ENCODE measurements at regions not wholly inside any gene's neighbourhood (a gene's known extent, or its start where the extent isn't known, plus 50 kb on each side); places are given as distances from the start of the nearest gene placed in this dataset.
"Not testable (repeated sequence)": the region's sequence is repeated elsewhere in the genome, so short reads cannot be mapped to it uniquely, and the experiment has no call there.

DNA sequence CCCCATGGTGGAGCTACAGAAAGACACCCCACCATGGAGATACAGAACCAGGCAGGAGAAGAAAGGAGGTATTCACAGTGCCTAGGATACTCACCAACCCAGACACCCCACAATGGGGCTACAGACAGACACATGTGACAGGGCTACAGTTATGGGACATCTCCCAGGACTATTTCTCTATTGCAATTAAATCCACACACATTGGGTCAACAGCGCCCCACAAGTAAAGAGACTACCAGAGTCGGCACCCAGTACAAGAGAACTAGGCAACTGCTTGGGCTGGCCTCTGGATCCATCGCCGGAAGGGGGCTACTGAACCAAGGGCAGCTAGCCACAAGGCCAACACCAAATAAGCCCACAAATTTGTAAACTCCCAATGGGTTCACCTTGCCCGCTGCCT, 310.1 kb upstream of the NCKAP5 start:
- no peaks in the 10 kb centered on the region for H3K4me1 Mint-ChIP-seq
- DNase-seq (ENCODE audit: low spot score in 2 of 2) (no peak), ATAC-seq (ENCODE audit: low read depth) (no peak)
- H3K27ac Mint-ChIP-seq, result no peak overlapping the region
- H3K4me3 Mint-ChIP-seq, result no peak overlapping the region
- peaks cover 2% of the 10 kb centered on the region for H3K9me3 Mint-ChIP-seq
- peaks cover 5% of the 10 kb centered on the region for H3K27me3 Mint-ChIP-seq
- H3K36me3 Mint-ChIP-seq, result no peaks in the 10 kb centered on the region

DNA sequence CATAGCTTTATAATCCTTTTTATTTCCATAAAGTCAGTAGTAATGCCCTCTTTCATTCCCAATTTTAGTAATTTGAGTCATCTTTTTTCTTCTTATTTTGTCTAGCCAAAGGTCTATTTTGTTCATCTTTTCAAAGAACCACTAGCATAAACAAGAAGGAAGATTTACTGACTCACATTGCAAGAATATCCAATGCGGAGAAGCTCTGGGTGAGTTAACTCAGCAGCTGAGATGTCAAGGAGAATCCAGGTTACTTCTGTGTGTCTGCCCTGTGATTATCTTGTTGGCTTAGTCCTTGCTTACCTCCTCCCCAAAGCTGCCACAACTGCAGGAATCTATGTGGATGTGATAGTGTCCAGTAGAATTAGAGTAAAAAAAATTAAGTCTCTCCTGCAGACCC, 311.4 kb upstream of the NCKAP5 start:
- Mint-ChIP-seq H3K9me3 (peaks cover 2% of the 10 kb centered on the region), H3K36me3 (no peaks in the 10 kb centered on the region), H3K4me3 (no peak overlapping the region), H3K4me1 (no peaks in the 10 kb centered on the region), H3K27me3 (peaks cover 5% of the 10 kb centered on the region), H3K27ac (no peak overlapping the region)
- DNase-seq (ENCODE audit: low spot score in 2 of 2), result no peak
- no peak for ATAC-seq (ENCODE audit: low read depth)

DNA sequence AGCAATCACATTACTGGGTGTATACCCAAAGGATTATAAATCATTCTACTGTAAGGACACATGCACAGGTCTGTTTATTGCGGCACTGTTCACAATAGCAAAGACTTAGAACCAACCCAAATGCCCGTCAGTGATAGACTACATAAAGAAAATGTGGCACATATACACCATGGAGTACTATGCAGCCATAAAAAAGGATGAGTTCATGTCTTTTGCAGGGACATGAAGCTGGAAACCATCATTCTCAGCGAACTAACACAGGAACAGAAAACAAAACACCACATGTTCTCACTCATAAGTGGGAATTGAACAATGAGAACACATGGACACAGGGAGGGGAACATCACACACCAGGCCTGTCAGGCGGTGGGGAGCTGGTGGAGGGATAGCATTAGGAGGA, 313.9 kb upstream of the NCKAP5 start:
- H3K4me1 Mint-ChIP-seq; H3K36me3 Mint-ChIP-seq; DNase-seq (ENCODE audit: low spot score in 2 of 2); H3K9me3 Mint-ChIP-seq; H3K4me3 Mint-ChIP-seq; H3K27ac Mint-ChIP-seq; ATAC-seq (ENCODE audit: low read depth); H3K27me3 Mint-ChIP-seq: not testable (repeated sequence)

DNA sequence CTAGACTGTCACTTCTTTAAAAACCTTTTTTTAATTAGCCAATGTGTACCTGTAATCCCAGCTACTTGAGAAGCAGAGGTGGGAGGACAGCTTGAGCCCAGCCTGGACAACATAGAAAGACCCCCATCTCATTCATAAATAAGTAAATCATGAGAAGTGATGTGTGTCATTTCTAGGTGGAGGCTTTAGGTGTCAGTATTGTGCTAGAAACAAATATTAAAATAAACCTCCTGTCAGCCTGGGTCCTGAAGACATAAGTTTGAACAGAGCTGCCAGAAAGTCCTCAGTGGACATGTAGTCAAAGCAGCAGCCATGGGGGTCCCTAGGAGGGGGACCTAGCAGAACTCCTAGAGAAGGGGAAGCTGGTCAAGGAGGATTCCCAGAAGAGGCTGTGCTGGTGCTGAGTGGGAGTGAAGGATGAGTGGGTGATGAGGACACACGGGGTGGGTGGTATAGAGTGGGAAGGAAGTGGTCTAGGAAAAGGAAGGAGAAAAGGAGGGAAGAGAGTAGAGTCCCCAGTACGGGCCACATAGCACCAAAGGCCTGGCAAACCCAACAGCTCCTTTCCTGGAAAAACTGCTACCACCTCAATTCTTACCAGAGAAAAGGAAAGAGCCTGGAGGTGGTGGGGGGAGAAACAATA, 316.6 kb upstream of the NCKAP5 start:
- DNase-seq (ENCODE audit: low spot score in 2 of 2) (peak in 1 of 2 donors; percentile 12), ATAC-seq (ENCODE audit: low read depth) (no peak)
- H3K27me3 Mint-ChIP-seq, result peaks cover 4% of the 10 kb centered on the region

DNA sequence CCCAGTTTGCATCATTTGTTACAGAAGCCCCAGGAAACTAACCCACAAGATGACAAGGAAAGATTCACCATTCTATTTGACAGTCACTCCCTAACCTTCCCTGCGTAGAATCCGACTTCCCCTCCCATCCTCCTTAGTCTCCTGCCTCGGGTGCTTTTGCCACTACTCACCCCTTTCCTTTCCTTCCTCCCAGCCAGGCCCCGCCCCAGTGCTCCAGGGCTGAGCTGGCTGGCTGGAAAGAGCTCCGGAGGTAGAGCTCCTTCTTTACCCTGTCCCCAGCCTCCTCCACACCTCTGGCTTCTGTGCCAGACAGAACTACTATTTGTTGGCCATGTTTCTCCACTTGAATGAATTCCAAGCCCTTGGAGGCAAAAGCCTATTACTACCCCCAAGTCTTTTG, 317.6 kb upstream of the NCKAP5 start:
- peaks cover 2% of the 10 kb centered on the region for H3K9me3 Mint-ChIP-seq
- H3K4me3 Mint-ChIP-seq, result no peak overlapping the region
- no peaks in the 10 kb centered on the region for H3K36me3 Mint-ChIP-seq
- DNase-seq (ENCODE audit: low spot score in 2 of 2) (no peak), ATAC-seq (ENCODE audit: low read depth) (no peak)
- no peak overlapping the region for H3K27ac Mint-ChIP-seq
- peaks cover 7% of the 10 kb centered on the region for H3K4me1 Mint-ChIP-seq
- peaks cover 2% of the 10 kb centered on the region for H3K27me3 Mint-ChIP-seq

More for the DNA sequence above, 316.6 kb upstream of the NCKAP5 start:
- Mint-ChIP-seq H3K4me3 (no peak overlapping the region), H3K4me1 (peaks cover 7% of the 10 kb centered on the region), H3K9me3 (peaks cover 2% of the 10 kb centered on the region), H3K36me3 (no peaks in the 10 kb centered on the region), H3K27ac (no peak overlapping the region)

DNA sequence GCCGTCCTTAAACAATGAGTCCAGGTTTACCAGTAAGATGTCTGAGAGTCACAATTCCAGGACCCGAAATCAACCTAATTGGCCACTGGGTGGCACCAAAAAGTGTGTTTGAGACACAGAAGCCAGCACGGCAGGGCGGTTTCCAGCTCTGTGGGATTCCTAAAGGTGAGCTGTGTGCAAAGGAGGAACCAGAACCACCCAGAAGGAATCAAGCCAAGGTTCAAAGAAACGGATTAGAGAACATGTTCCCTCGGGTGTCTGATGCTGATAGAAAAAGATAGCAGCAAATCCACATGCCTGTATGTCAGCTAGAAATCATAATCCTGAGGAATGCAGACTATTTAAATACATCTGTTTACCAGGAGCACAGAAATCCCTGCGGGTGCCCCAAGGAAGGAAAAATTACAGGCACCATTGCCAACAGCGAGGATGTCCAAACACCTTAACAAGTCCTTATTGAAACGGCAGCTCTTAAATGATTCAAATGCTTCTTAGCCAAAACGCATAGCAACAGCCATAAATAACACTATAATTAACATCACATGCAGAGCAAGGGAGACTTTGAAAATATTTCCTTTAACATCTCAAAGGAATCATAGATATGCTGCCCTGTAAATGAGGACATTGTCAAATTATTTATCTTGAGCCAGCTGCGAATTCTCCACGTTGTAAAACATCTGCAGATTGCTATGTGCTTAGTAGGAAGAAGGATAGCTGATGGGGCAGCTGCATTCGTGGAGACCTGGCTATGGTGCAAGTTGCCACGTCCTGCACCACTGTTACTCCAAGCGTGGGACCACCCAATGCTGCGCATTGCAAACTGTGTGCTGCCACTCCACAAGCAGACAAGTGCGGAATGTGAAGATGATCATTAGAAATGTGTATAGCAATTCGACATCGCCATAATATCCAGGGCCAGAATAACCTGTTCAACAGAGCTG, 318.7 kb upstream of the NCKAP5 start:
- peaks cover 2% of the 10 kb centered on the region for H3K9me3 Mint-ChIP-seq
- H3K36me3 Mint-ChIP-seq, result no peaks in the 10 kb centered on the region
- DNase-seq (ENCODE audit: low spot score in 2 of 2) (peak; percentile 56 to 64), ATAC-seq (ENCODE audit: low read depth) (peak; percentile 87)
- H3K27ac Mint-ChIP-seq, result peak overlapping the region; percentile 18
- H3K4me1 Mint-ChIP-seq, result peaks cover 7% of the 10 kb centered on the region
- peaks cover 2% of the 10 kb centered on the region for H3K27me3 Mint-ChIP-seq
- H3K4me3 Mint-ChIP-seq, result no peak overlapping the region

DNA sequence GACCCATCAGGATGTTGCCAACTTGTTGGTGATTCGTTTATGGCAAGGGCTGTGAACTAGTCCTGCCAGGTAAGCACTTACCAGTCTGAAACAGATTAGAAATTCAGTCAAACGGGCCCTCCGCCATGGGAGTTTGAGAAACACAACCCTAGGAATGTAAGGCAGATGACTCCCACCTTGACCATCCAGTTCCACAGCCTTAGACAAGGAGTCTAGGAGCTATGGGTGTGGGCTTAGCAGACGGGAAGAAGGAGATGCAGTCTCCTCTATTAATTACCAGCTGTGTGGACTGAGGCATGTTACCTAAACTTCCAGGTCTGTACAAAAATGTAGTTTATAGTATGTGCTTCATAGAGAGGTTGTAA, 319.4 kb upstream of the NCKAP5 start:
- Mint-ChIP-seq H3K27me3 (no peaks in the 10 kb centered on the region), H3K36me3 (no peaks in the 10 kb centered on the region), H3K4me3 (no peak overlapping the region), H3K4me1 (peaks cover 7% of the 10 kb centered on the region), H3K9me3 (no peaks in the 10 kb centered on the region), H3K27ac (no peak overlapping the region)
- ATAC-seq (ENCODE audit: low read depth) (no peak), DNase-seq (ENCODE audit: low spot score in 2 of 2) (no peak)

DNA sequence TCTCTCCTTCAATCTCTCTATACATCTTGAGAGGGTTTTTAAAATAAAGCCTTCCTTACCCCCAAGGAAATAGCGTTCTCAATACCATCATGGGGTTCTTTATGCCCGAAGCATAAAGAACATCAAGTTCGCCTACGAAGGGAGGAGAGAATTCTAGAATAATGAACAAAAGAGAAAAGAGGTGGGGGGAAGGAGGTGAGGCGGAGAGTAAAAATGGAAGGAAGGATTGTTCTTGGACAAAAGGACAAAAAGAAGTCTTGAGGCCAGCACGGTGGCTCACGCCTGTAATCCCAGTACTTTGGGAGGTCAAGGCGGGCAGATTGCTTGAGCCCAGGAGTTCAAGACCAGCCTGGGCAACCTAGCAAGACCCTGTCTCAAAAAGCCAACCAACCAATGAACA, 319.8 kb upstream of the NCKAP5 start:
- DNase-seq (ENCODE audit: low spot score in 2 of 2) (no peak), ATAC-seq (ENCODE audit: low read depth) (no peak)
- Mint-ChIP-seq H3K4me3 (no peak overlapping the region), H3K36me3 (no peaks in the 10 kb centered on the region), H3K27ac (no peak overlapping the region), H3K4me1 (peaks cover 7% of the 10 kb centered on the region), H3K9me3 (no peaks in the 10 kb centered on the region), H3K27me3 (no peaks in the 10 kb centered on the region)

DNA sequence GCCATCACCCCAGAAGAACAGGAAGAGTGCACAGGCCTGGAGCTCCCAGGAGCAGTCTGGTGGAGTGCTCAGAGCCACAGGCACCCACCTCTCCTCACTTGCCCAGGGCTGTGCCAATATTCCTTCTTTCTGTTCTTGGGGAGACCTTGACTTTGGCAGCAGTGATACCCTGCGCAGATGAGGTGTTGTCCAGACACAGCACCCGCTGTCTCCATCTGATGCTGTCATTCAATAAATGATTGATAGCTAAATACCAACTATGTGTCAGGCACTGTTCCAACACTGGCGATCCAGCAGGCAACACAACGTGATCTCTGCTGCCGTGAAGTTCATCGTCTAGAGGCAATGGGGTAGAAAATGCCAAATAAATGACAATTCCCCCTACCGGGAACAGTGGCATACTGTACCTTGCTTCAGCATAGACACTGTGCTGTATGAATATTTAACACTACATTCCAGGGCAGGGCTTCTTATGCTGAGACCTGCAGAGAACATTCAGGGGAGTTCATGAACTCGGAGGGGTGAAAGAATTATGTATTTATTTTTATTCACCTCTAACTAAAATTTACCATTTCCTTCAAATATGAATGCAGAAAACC, 320.5 kb upstream of the NCKAP5 start:
- ATAC-seq (ENCODE audit: low read depth) (no peak), DNase-seq (ENCODE audit: low spot score in 2 of 2) (no peak)
- Mint-ChIP-seq H3K36me3 (no peaks in the 10 kb centered on the region), H3K4me3 (no peak overlapping the region), H3K27me3 (no peaks in the 10 kb centered on the region), H3K4me1 (peaks cover 7% of the 10 kb centered on the region), H3K9me3 (no peaks in the 10 kb centered on the region), H3K27ac (no peak overlapping the region)

DNA sequence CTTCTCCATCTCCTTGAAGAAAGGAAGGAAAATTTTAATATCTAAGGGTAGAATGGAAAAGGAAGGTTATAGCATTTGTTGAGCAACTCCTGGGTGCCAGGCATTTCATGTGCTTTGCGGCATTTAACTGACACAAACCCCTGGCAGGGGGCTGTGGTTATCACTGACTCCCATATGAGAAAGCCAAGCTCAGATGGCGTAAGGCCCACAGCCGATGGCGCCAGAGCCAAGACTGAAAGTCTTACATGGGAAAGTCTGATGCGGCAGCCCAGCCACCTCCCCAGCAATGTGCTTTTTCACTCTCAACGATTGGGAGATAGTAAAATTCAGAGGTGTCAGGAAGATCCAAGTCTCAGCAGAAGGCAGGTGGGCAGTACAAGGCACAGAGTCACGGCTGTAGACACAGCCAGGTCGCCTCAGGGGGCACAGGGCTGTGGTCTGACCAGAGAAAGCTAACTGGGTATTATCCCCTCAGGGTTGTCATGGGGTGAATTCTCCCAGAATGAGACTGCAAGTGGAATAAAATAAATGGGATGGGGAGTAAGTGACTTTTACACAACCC, 324.2 kb upstream of the NCKAP5 start:
- Mint-ChIP-seq H3K27ac (no peak overlapping the region), H3K27me3 (no peaks in the 10 kb centered on the region), H3K4me1 (peaks cover 9% of the 10 kb centered on the region), H3K4me3 (no peak overlapping the region), H3K9me3 (peaks cover 1% of the 10 kb centered on the region), H3K36me3 (no peaks in the 10 kb centered on the region)
- ATAC-seq (ENCODE audit: low read depth) (no peak), DNase-seq (ENCODE audit: low spot score in 2 of 2) (no peak)

DNA sequence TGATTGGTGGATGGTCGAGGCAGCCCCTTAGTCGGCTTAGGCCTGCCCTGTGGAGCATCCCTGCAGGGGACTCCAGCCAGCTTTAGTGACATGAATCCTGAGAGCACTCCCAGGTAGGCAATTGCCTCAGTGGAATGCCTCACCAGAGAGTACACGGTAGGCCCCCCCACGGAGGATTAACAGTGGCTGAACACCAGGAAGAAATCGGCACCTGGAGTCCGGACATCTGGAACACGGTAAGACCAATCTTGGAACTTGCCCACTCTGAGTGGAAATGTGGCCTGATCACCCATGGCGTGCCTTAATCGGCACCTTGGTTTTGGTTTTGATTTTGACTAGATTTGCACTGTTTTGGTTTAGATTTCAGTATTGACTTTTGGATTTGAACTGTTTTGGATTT, 326.2 kb upstream of the NCKAP5 start:
- peak overlapping the region; percentile 5 for H3K27ac Mint-ChIP-seq
- DNase-seq (ENCODE audit: low spot score in 2 of 2) (no peak), ATAC-seq (ENCODE audit: low read depth) (no peak)
- no peaks in the 10 kb centered on the region for H3K27me3 Mint-ChIP-seq
- peaks cover 9% of the 10 kb centered on the region for H3K4me1 Mint-ChIP-seq
- H3K4me3 Mint-ChIP-seq, result peak overlapping the region; percentile 7
- peaks cover 1% of the 10 kb centered on the region for H3K9me3 Mint-ChIP-seq
- H3K36me3 Mint-ChIP-seq, result no peaks in the 10 kb centered on the region

DNA sequence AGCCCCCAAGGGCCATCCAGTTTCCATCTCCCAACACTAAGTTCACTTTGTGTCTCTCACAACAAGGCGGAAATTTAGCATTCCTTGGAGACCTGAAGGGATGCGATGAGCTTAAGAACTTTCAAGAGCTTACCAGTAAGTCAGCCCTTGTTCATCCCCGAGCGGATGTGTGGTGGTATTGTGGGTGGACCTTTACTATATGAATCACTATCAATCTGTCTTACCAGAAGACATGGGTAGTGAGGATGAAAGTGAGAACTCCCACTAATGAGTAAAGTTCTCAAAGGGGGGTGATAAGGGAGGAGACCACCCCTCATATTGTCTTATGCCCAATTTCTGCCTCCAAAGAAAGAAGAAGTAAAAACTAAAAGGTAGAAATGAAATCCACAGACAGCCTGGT, 329.6 kb upstream of the NCKAP5 start:
- not testable (repeated sequence) for H3K4me1 Mint-ChIP-seq; DNase-seq (ENCODE audit: low spot score in 2 of 2); H3K9me3 Mint-ChIP-seq; H3K27me3 Mint-ChIP-seq; H3K4me3 Mint-ChIP-seq; H3K27ac Mint-ChIP-seq; ATAC-seq (ENCODE audit: low read depth); H3K36me3 Mint-ChIP-seq

DNA sequence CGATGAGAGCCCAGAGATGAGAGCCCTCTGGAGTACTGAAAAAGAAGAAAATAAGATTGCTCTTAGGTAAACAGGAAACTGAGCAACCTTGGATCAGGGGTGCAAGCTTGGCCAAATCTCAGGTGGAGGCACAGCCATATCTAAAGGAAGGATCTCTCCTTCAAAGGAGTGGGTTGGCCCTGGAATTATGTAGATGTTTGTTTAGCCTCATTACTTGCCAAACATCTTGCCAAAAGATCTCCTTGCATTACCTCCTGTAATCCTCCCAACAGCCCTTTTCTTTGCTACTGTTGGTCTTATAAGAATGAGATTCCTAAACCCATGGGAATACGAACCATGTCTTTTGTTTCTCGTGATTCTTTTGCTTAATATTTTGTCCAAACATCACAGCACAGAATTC, 332.6 kb upstream of the NCKAP5 start:
- Mint-ChIP-seq H3K4me3 (no peak overlapping the region), H3K9me3 (no peaks in the 10 kb centered on the region), H3K27ac (no peak overlapping the region), H3K36me3 (no peaks in the 10 kb centered on the region), H3K27me3 (no peaks in the 10 kb centered on the region), H3K4me1 (no peaks in the 10 kb centered on the region)
- ATAC-seq (ENCODE audit: low read depth) (no peak), DNase-seq (ENCODE audit: low spot score in 2 of 2) (no peak)

DNA sequence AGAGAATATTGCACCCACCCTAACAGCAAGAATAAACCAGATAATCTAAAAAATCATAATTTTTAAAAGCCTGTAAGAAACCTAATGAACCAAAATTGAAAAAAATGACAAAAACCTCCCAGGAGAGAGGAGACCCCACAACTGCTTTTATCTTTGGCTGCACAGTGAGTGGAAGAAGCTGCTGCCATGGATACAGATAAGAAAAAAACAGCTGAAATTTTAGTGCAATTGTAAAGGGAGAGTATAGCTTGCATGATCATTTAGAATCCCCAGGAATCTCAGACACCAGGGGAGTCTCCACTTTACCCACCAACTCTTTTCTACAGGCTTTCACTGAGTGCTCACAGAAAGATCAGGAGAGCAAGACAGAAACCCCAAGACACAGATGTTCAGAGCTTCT, 338.1 kb upstream of the NCKAP5 start:
- no peak for DNase-seq (ENCODE audit: low spot score in 2 of 2)
- Mint-ChIP-seq H3K4me3 (no peak overlapping the region), H3K4me1 (no peaks in the 10 kb centered on the region), H3K27me3 (no peaks in the 10 kb centered on the region), H3K36me3 (peaks cover 5% of the 10 kb centered on the region), H3K9me3 (peaks cover 5% of the 10 kb centered on the region), H3K27ac (no peak overlapping the region)
- ATAC-seq (ENCODE audit: low read depth), result no peak
